HG02588 (cell line): ENCODE measurements at regions not wholly inside any gene's neighbourhood (a gene's known extent, or its start where the extent isn't known, plus 50 kb on each side); places are given as distances from the start of the nearest gene placed in this dataset.

Experiments used
- ATAC-seq: cut with Tn5 transposase; IDR thresholded peaks from one replicate; pipeline ENCODE4 v1.9.1; 2021; ENCODE audit warnings: mild to moderate bottlenecking, moderate library complexity; ENCODE audit not compliant: unreplicated experiment

- no peak for ATAC-seq
Observed at GRCh38 chr5:167593329-167594060, 698.0 kb upstream of the WWC1 start.

DNA sequence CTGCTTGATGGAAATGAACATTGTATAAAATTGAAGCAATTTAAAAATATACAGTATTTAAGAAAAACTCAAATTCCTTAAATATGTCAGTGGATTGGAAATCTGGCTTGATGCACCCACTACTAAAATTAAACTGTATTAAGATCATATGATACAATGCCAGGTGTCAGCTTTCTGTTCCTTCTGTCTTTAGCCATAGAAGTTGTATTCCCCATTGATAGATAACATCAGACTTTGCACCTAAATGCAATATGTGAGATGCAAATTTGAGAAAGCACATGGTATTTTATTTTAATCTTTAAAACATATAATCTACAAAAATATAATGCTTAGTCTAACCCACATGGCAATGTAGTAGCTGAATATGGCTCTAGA lies 697.4 kb upstream of the WWC1 start:
- ATAC-seq = no peak

DNA sequence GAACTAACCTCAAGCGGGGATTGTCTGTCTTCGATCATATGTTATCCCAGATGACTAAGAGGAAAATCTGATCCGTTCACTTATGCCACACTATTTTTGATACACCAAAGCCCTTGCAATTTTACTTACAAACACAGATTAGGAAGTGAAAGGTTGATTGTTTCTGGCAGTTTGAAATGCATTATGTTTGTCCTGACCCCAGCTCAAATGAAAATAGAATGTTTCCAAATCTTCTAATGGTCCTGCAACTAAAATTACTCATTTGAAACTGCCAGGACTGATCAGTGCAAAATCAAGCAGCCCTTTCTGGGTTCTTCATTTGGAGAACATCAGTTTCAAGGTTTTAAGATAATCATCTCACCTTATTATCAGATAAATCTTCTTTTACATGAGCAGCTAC lies 696.7 kb upstream of the WWC1 start:
- ATAC-seq = no peak

GRCh38 chr5:167595196-167595595 lies 696.2 kb upstream of the WWC1 start:
- ATAC-seq = no peak

DNA sequence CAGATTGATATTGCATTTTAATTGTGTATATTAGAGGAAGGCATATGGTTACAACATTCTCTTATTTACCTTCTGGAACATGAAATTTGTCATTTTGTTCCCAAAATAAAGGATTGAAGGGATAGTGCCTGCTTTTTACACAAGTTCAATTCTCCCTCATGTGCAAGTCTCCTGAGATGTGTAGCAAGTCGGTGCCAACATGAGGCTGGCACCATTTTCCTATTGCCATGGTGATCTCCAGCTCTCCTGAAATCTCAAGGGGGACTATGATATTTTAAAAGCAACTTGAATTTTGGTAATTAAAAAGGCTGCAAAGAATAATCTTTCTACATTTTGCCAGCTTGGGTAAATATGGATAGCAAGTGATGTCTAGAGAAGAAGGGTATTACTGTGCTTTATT lies 693.3 kb upstream of the WWC1 start:
- no peak for ATAC-seq

- ATAC-seq = no peak
Observed at GRCh38 chr5:167602067-167602466, 689.4 kb upstream of the WWC1 start.

DNA sequence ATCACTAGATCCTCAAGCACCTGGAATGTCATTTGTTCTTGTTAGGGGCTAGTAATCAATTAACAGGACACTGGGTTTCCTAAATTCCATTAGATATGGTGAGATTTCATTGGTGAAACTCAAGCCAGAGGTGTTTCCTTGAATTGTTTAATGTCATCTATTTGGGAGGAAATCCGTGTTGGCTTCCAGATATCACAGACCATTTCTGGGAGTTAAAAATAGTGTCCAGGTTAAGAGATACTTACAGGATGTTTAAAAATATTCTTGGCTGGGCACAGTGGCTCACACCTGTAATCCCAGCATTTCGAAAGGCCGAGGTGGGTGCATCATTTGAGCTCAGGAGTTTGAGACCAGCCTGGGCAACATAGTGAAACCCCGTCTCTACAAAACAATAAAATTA lies 688.3 kb upstream of the WWC1 start:
- no peak for ATAC-seq

DNA sequence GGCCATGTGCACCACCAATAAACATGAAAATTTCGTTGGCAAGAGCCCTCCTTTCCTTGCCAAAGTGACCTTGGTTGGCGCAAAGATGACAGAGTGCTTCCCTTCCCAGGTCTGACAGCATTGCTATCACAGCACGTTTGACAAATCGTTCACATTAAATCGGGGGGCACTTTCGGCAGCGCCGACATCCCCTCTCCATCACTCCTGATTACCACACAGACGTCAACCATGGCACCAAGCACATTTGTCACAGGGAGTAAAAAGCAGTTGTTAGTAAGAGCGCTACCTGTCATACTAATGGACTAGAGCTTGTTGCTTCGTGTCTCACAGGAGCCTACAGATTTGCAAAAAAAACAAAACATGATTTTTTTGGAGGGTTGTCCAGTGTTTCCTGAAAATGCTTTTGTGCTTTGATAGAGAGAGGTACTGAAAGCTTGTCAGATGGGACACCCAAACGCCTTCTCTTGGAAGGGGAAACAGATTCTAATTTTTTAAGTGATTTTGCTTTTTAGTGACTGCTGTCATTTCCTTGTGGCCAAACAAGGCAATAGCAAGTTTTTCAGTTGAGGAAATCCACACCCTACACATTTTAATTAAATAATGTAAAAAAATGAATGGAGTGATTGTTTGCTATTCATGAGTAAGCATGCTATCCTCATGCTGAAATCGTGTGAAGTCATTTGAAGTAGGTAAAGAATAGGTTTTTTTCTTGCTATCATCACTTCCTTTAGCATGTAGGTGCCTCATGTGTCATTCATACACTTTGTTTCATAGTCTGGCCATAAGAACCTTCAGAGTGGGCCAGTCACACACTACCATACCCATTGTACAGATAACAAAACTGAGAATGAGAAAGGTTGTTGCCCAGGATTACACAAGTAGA lies 682.8 kb upstream of the WWC1 start:
- no peak for ATAC-seq

DNA sequence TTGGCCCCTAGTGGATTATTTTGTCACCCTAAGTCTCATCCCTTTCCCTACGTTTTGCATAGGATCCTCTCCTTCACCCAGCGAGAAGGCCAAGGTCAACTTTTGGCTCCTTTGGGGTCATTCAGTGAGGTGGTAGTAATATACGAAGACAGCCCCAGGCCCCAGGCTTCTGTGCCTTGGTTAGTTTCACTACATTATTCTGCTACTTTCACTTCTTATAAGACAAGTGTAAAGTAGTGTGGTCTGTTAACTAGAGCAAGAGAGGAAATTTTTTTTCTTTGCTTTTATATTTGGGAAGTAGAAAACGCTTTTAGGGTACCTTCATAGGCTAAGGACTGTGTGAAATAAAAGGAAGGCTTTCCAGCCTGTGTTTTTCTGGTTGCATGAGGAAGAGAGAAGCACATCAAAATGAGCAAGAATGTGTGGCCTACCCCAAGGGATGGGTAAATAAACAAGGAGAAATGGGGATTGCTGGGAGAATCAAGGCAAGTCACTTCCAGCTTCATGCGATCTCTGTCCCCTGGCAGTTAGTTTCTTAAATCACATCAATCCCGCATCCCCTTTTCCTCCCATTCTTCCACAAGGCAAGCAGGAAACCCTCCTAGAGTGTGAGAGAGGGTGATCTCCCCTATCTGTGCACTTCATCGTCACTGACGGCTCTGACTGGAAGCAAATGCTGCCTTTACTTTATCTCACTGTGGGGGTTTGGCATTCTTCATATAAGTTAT lies 677.0 kb upstream of the WWC1 start:
- ATAC-seq = no peak

- no peak for ATAC-seq
Observed at GRCh38 chr5:167616043-167616890, 675.2 kb upstream of the WWC1 start.

DNA sequence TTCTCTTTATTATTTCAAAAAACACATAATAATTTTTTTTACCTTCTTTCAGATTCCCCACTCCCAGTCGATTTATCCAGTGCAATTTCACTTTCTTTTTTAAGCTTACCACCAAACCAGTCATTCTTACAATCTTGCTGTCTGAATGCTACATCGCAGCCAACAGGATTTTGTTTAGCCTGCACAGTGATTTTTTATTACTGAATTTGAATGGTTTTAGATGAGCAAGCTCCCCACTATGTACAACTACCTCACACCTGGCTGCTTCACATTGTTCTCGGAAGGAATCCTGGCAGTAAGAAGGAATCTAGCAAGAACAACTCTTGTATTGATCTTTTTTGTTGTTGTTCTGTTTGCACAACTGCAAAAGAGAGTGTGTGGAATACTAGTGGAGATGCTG lies 668.1 kb upstream of the WWC1 start:
- no peak for ATAC-seq

GRCh38 chr5:167624053-167624452 lies 667.4 kb upstream of the WWC1 start:
- no peak for ATAC-seq

- no peak for ATAC-seq
Observed at GRCh38 chr5:167626341-167627123, 664.9 kb upstream of the WWC1 start.

- ATAC-seq = no peak
Observed at GRCh38 chr5:167629634-167630033, 661.8 kb upstream of the WWC1 start.

DNA sequence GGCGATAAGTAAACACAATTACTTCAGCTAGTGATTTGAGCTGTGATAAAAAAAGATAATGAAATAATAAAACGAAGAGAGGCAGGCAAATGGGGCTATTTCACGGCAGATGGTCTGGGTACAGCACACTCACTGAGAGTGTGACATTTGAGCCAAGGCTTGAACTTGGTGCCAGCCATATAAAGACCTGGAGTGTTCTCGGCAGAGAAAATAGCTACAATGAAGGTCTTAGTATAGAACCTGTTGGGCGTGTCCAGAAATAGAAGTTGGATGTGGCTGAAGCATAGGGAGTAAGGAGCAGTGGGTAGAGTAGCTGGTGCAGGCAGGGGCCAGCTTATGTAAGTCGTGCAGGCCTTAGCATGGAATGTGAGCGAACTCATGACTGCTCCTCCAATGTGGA lies 660.3 kb upstream of the WWC1 start:
- ATAC-seq = no peak

- ATAC-seq = no peak
Observed at GRCh38 chr5:167633114-167633513, 658.3 kb upstream of the WWC1 start.

GRCh38 chr5:167633931-167634341 lies 657.5 kb upstream of the WWC1 start:
- ATAC-seq = no peak

GRCh38 chr5:167634432-167634831 lies 657.0 kb upstream of the WWC1 start:
- ATAC-seq = no peak

- no peak for ATAC-seq
Observed at GRCh38 chr5:167638816-167639215, 652.6 kb upstream of the WWC1 start.

DNA sequence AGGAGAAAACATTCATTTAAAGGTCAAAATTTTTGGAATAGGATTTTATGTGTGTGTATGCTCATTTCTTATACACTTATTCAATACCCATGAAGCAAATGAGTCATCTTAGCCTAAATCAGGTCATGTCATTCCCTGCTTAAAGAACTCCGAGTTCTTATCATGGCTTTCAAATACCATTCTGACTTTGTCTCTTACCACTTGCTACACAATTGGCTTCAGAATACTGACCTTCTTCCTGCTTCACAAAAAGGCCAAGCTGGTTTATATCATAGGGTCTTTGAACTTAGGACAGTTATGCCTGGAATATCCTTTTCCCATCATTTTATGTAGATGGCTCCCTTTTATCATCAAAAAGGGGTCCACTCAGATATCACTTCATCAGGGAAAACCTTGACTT lies 652.2 kb upstream of the WWC1 start:
- ATAC-seq = no peak
